ENCODE measurements at regions not wholly inside any gene's neighbourhood (a gene's known extent, or its start where the extent isn't known, plus 50 kb on each side); places are given as distances from the start of the nearest gene placed in this dataset.
"Not testable (repeated sequence)": the region's sequence is repeated elsewhere in the genome, so short reads cannot be mapped to it uniquely, and the experiment has no call there.

DNA sequence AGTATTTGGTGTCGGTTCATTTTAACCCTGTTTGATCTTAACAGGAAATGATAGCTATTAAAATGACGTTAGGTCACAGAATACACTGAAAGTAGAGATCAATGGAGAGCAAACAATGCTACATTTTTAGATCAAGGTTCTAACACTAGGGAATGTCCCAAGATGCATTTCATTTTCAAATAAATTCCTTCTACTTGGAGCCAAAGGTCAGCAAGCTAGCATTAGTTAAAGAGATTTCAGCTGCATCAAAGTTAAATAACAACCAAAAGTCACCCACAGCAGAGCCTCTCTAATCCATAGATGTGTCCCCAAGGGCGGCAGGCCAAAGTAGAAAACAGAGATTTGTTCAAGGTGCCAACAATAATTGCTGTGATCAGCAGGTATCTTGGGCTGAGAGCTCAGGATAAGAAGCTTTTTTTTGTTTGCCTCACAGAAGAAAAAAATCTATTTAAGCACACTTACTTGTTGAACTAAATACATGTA is 1233.6 kb upstream of the TMEFF2 start:
- Histone ChIP-seq H3K4me3 (ENCODE audit: low read depth, low read length, poor library complexity, severe bottlenecking) (no peak overlapping the region), H3K4me1 (ENCODE audit: insufficient read depth, low read length, poor library complexity, severe bottlenecking) (no peaks in the 10 kb centered on the region), H3K36me3 (ENCODE audit: insufficient read depth, low read length, poor library complexity, severe bottlenecking) (no peaks in the 10 kb centered on the region), H3K27ac (ENCODE audit: low read depth, low read length, poor library complexity, severe bottlenecking) (no peak overlapping the region), H3K9me3 (ENCODE audit: low read depth, low read length, poor library complexity, severe bottlenecking) (no peaks in the 10 kb centered on the region), H3K27me3 (replicated peaks; ENCODE audit: insufficient read depth, low read depth, low read length, poor library complexity) (no peaks in the 10 kb centered on the region)
- no peak for TF ChIP-seq EZH2 (IDR thresholded peaks at IDR 0.05; ENCODE audit: borderline replicate concordance, low read depth, low read length, poor library complexity, severe bottlenecking)
- TF ChIP-seq, protein P1, sequence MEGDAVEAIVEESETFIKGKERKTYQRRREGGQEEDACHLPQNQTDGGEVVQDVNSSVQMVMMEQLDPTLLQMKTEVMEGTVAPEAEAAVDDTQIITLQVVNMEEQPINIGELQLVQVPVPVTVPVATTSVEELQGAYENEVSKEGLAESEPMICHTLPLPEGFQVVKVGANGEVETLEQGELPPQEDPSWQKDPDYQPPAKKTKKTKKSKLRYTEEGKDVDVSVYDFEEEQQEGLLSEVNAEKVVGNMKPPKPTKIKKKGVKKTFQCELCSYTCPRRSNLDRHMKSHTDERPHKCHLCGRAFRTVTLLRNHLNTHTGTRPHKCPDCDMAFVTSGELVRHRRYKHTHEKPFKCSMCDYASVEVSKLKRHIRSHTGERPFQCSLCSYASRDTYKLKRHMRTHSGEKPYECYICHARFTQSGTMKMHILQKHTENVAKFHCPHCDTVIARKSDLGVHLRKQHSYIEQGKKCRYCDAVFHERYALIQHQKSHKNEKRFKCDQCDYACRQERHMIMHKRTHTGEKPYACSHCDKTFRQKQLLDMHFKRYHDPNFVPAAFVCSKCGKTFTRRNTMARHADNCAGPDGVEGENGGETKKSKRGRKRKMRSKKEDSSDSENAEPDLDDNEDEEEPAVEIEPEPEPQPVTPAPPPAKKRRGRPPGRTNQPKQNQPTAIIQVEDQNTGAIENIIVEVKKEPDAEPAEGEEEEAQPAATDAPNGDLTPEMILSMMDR (conservative IDR thresholded peaks at IDR 0.05; ENCODE audit: low read depth, low read length): no peak
- DNase-seq (ENCODE audit: low spot score): no peak
- BruUV-seq (replicated peaks): no TSS peak
- ChIA-PET CTCF (no interaction called here), POLR2A (ENCODE audit: low non-redundant PET) (no interaction called here)
- intact Hi-C loops (cut with micrococcal nuclease; ENCODE audit: unreplicated experiment): no loop called here

DNA sequence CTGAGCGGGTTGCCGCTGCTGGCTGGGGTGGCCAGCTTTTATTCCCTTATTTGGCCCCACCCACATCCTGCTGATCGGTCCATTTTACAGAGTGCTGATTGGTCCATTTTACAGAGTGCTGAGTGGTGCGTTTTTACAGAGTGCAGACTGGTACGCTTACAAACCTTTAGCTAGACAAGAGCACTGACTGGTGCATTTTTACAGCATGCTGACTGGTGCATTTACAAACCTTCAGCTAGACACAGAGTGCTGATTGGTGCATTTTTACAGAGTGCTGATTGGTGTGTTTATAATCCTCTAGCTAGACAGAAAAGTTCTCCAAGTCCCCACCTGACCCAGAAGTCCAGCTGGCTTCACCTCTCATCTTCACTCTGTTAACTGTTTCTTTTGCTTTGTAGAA is 1217.6 kb upstream of the TMEFF2 start:
- DNase-seq (ENCODE audit: low spot score); BruUV-seq (replicated peaks); CTCF ChIA-PET; H3K4me3 ChIP-seq (ENCODE audit: low read depth, low read length, poor library complexity, severe bottlenecking); H3K36me3 ChIP-seq (ENCODE audit: insufficient read depth, low read length, poor library complexity, severe bottlenecking); intact Hi-C loops (cut with micrococcal nuclease; ENCODE audit: unreplicated experiment); H3K27me3 ChIP-seq (replicated peaks; ENCODE audit: insufficient read depth, low read depth, low read length, poor library complexity); H3K27ac ChIP-seq (ENCODE audit: low read depth, low read length, poor library complexity, severe bottlenecking); H3K9me3 ChIP-seq (ENCODE audit: low read depth, low read length, poor library complexity, severe bottlenecking); POLR2A ChIA-PET (ENCODE audit: low non-redundant PET); H3K4me1 ChIP-seq (ENCODE audit: insufficient read depth, low read length, poor library complexity, severe bottlenecking): not testable (repeated sequence)

DNA sequence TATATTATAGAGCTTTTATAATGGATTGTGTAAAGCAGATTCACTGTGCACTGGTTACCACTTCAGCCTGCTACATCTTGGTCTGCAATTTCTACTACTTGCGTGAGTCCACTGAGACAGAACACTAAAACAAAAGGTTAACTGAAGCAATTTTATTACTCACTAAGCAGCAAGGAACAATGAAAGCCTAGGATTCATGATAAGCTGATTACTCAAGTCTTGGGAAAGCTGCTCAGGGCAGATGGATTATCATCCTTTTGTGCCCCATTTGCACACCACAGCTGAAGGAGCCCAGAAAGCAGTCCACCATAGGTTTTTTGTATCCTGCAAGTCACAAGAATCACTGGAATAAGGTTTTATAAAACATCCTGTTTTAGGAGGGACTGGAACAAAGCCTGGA is 1215.2 kb upstream of the TMEFF2 start:
- no peak for TF ChIP-seq EZH2 (IDR thresholded peaks at IDR 0.05; ENCODE audit: borderline replicate concordance, low read depth, low read length, poor library complexity, severe bottlenecking)
- TF ChIP-seq, protein P1 (conservative IDR thresholded peaks at IDR 0.05; ENCODE audit: low read depth, low read length): no peak
- POLR2A ChIA-PET (ENCODE audit: low non-redundant PET): no interaction called here
- H3K4me3 ChIP-seq (ENCODE audit: low read depth, low read length, poor library complexity, severe bottlenecking): no peak overlapping the region

DNA sequence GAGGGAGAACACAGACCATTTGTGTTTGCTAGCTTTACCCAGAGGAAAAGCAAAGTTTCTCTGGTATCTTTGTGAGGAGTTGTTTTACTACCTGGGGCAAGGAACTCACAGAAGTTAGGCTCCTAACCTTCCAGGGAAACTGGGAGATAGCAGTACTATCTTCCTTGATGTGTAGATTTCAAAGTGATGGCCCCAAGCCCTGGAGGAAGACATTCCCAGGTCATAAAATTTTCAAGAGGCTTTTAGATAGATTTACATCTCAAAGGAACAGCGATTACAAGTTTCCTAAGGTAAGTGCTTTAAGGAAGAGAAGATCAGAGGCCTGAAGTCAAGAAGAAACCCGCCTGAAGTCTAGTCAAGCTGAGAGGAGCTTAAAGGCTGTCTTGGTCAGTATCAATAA is 1187.8 kb upstream of the TMEFF2 start:
- BruUV-seq (replicated peaks): no TSS peak
- Histone ChIP-seq H3K4me1 (ENCODE audit: insufficient read depth, low read length, poor library complexity, severe bottlenecking) (no peaks in the 10 kb centered on the region), H3K36me3 (ENCODE audit: insufficient read depth, low read length, poor library complexity, severe bottlenecking) (no peaks in the 10 kb centered on the region), H3K27me3 (replicated peaks; ENCODE audit: insufficient read depth, low read depth, low read length, poor library complexity) (no peaks in the 10 kb centered on the region), H3K9me3 (ENCODE audit: low read depth, low read length, poor library complexity, severe bottlenecking) (no peaks in the 10 kb centered on the region), H3K27ac (ENCODE audit: low read depth, low read length, poor library complexity, severe bottlenecking) (no peak overlapping the region), H3K4me3 (ENCODE audit: low read depth, low read length, poor library complexity, severe bottlenecking) (no peak overlapping the region)
- TF ChIP-seq, protein P1 (conservative IDR thresholded peaks at IDR 0.05; ENCODE audit: low read depth, low read length): no peak
- no peak for TF ChIP-seq EZH2 (IDR thresholded peaks at IDR 0.05; ENCODE audit: borderline replicate concordance, low read depth, low read length, poor library complexity, severe bottlenecking)
- CTCF ChIA-PET: no interaction called here
- intact Hi-C loops (cut with micrococcal nuclease; ENCODE audit: unreplicated experiment): no loop called here
- POLR2A ChIA-PET (ENCODE audit: low non-redundant PET): no interaction called here
- DNase-seq (ENCODE audit: low spot score): no peak

More for the DNA sequence above, 1215.2 kb upstream of the TMEFF2 start:
- H3K4me1 ChIP-seq (ENCODE audit: insufficient read depth, low read length, poor library complexity, severe bottlenecking): no peaks in the 10 kb centered on the region
- intact Hi-C loops (cut with micrococcal nuclease; ENCODE audit: unreplicated experiment): no loop called here
- H3K27me3 ChIP-seq (replicated peaks; ENCODE audit: insufficient read depth, low read depth, low read length, poor library complexity): no peaks in the 10 kb centered on the region
- H3K36me3 ChIP-seq (ENCODE audit: insufficient read depth, low read length, poor library complexity, severe bottlenecking): no peaks in the 10 kb centered on the region
- no peak for DNase-seq (ENCODE audit: low spot score)
- BruUV-seq (replicated peaks): no TSS peak
- peaks cover 4% of the 10 kb centered on the region for H3K9me3 ChIP-seq (ENCODE audit: low read depth, low read length, poor library complexity, severe bottlenecking)
- CTCF ChIA-PET: no interaction called here
- H3K27ac ChIP-seq (ENCODE audit: low read depth, low read length, poor library complexity, severe bottlenecking): no peak overlapping the region
